ENCODE measurements at regions not wholly inside any gene's neighbourhood (a gene's known extent, or its start where the extent isn't known, plus 50 kb on each side); places are given as distances from the start of the nearest gene placed in this dataset.

- H3K27me3 Mint-ChIP-seq, result no peaks in the 10 kb centered on the region
- Histone ChIP-seq H3K4me3 (ENCODE audit: low read length) (no peak overlapping the region), H3K27me3 (ENCODE audit: control insufficient read depth in 1 of 2, insufficient read depth in 2 of 2, low read length in 2 of 2) (no peaks in the 10 kb centered on the region), H3K9me3 (ENCODE audit: control insufficient read depth in 1 of 2, insufficient read depth in 1 of 2, low read length in 2 of 2) (no peaks in the 10 kb centered on the region), H3K4me1 (ENCODE audit: insufficient read depth, low read length) (no peaks in the 10 kb centered on the region), H3K36me3 (ENCODE audit: insufficient read depth, low read length) (no peaks in the 10 kb centered on the region), H3K27ac (ENCODE audit: low read depth in 1 of 2, low read length in 2 of 2) (no peak overlapping the region)
- no peak for DNase-seq
- ATAC-seq (ENCODE audit: poor library complexity), result no peak
- H3K9me3 Mint-ChIP-seq, result no peaks in the 10 kb centered on the region
- no peak for TF ChIP-seq CTCF (IDR thresholded peaks at IDR 0.05)
- H3K27ac Mint-ChIP-seq, result no peak overlapping the region
- H3K4me3 Mint-ChIP-seq, result no peak overlapping the region
- intact Hi-C loops (cut with DNase I, micrococcal nuclease), result no loop called here
- H3K36me3 Mint-ChIP-seq (ENCODE audit: low read depth), result no peaks in the 10 kb centered on the region
- POLR2A ChIA-PET, result no interaction called here
- CTCF ChIA-PET, result no interaction called here
- H3K4me1 Mint-ChIP-seq (ENCODE audit: low read depth), result no peaks in the 10 kb centered on the region
These were observed 132.7 kb upstream of the ERCC6L2 start for GRCh38 chr9:95742821-95743220.

- no peak for TF ChIP-seq CTCF (IDR thresholded peaks at IDR 0.05)
- H3K36me3 Mint-ChIP-seq (ENCODE audit: low read depth), result no peaks in the 10 kb centered on the region
- H3K27ac Mint-ChIP-seq, result no peak overlapping the region
- H3K4me3 Mint-ChIP-seq, result no peak overlapping the region
- intact Hi-C loops (cut with DNase I, micrococcal nuclease), result no loop called here
- no peaks in the 10 kb centered on the region for H3K4me1 ChIP-seq (ENCODE audit: insufficient read depth, low read length)
- no peaks in the 10 kb centered on the region for H3K36me3 ChIP-seq (ENCODE audit: insufficient read depth, low read length)
- no peaks in the 10 kb centered on the region for H3K27me3 ChIP-seq (ENCODE audit: control insufficient read depth in 1 of 2, insufficient read depth in 2 of 2, low read length in 2 of 2)
- no peak overlapping the region for H3K4me3 ChIP-seq (ENCODE audit: low read length)
- CTCF ChIA-PET, result interaction anchor here (0.6 kb wide), 1 partner anchor 61 kb away, joined by 3 read pairs; no protein-coding TSS in a partner anchor
- H3K9me3 ChIP-seq (ENCODE audit: control insufficient read depth in 1 of 2, insufficient read depth in 1 of 2, low read length in 2 of 2), result no peaks in the 10 kb centered on the region
- H3K27me3 Mint-ChIP-seq, result no peaks in the 10 kb centered on the region
- no peaks in the 10 kb centered on the region for H3K9me3 Mint-ChIP-seq
- ATAC-seq (ENCODE audit: poor library complexity) (no peak), DNase-seq (no peak)
- H3K4me1 Mint-ChIP-seq (ENCODE audit: low read depth), result no peaks in the 10 kb centered on the region
- POLR2A ChIA-PET, result no interaction called here
- no peak overlapping the region for H3K27ac ChIP-seq (ENCODE audit: low read depth in 1 of 2, low read length in 2 of 2)
These were observed 133.9 kb upstream of the ERCC6L2 start for GRCh38 chr9:95741631-95742030.

DNA sequence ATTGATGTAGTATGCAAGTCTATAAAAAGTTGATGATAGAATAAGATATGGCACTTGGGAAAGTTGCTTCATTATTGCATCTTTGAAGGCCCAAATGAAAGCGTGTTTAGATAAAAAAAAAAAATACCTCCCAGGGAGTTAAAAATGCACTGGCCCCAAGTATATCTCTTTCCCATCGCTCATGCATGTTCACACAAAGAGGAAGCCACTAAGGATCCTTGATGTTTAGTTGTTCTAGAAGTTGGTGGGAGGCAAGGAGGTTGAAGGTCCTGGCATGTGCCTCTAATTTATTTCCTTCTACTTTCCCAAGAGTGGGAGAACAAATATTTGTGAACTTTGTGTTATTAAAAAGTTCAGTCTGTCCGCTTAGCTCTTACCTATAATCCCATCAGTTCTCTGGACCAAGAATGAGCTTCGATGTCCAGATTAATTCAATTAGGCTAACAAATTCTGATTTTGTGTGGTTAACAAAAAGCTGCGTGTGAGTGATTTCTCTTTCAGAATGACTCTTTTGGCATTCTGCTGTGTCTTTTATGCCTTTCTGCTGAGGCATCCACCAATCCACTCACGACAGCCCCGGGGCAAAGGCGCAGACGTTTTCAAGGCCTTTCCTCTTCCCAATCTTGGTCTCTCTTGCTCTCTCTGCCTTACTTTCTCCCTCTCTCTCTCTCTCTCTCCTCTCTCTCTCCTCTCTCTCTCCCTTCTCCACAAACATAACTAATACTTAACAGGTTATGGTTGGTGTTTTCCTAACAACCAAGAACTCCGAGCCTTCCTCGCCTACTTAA is 135.1 kb upstream of the ERCC6L2 start:
- TF ChIP-seq CTCF (IDR thresholded peaks at IDR 0.05), result no peak
- ATAC-seq (ENCODE audit: poor library complexity) (no peak), DNase-seq (no peak)
- Mint-ChIP-seq H3K9me3 (no peaks in the 10 kb centered on the region), H3K27ac (no peak overlapping the region), H3K27me3 (peaks cover 4% of the 10 kb centered on the region), H3K4me3 (no peak overlapping the region), H3K4me1 (ENCODE audit: low read depth) (peaks cover 4% of the 10 kb centered on the region), H3K36me3 (ENCODE audit: low read depth) (no peaks in the 10 kb centered on the region)
- Histone ChIP-seq H3K9me3 (ENCODE audit: control insufficient read depth in 1 of 2, insufficient read depth in 1 of 2, low read length in 2 of 2) (no peaks in the 10 kb centered on the region), H3K4me1 (ENCODE audit: insufficient read depth, low read length) (no peaks in the 10 kb centered on the region), H3K27me3 (ENCODE audit: control insufficient read depth in 1 of 2, insufficient read depth in 2 of 2, low read length in 2 of 2) (no peaks in the 10 kb centered on the region), H3K27ac (ENCODE audit: low read depth in 1 of 2, low read length in 2 of 2) (no peak overlapping the region), H3K4me3 (ENCODE audit: low read length) (no peak overlapping the region), H3K36me3 (ENCODE audit: insufficient read depth, low read length) (no peaks in the 10 kb centered on the region)
- ChIA-PET POLR2A (no interaction called here), CTCF (no interaction called here)
- intact Hi-C loops (cut with DNase I, micrococcal nuclease), result no loop called here
